ENCODE measurements at regions not wholly inside any gene's neighbourhood (a gene's known extent, or its start where the extent isn't known, plus 50 kb on each side); places are given as distances from the start of the nearest gene placed in this dataset.
A peak's percentile ranks its signal among the peaks of the same experiment; 100 is the strongest.

- H3F3A ChIP-seq (ENCODE audit: low read depth) = peaks cover 11% of the 10 kb centered on the region
- H3K4me2 ChIP-seq = peak overlapping the region; percentile 63
- H3K4me3 Mint-ChIP-seq = no peak overlapping the region
- no peak for DNase-seq (ENCODE audit: low spot score)
- H3K27ac ChIP-seq = no peak overlapping the region
- H3K79me2 ChIP-seq (ENCODE audit: low read depth) = no peaks in the 10 kb centered on the region
- H3K27me3 Mint-ChIP-seq (ENCODE audit: insufficient read depth, low read depth) = peaks cover 2% of the 10 kb centered on the region
- peaks cover 7% of the 10 kb centered on the region for H3K36me3 Mint-ChIP-seq
- no peak for TF ChIP-seq EZH2 (IDR thresholded peaks at IDR 0.05)
- TF ChIP-seq EZH2phosphoT487 (IDR thresholded peaks at IDR 0.05) = no peak
- no peak for TF ChIP-seq CTCF (IDR thresholded peaks at IDR 0.05)
- no peaks in the 10 kb centered on the region for H3K27me3 ChIP-seq
- H3K27ac Mint-ChIP-seq = no peak overlapping the region
- no peak overlapping the region for H3K9ac ChIP-seq
- H3K9me3 ChIP-seq (ENCODE audit: low read depth) = no peaks in the 10 kb centered on the region
- no peaks in the 10 kb centered on the region for H3K36me3 ChIP-seq
- H3K9me3 Mint-ChIP-seq = no peaks in the 10 kb centered on the region
- H4K20me1 ChIP-seq (ENCODE audit: low read depth) = no peaks in the 10 kb centered on the region
- peak overlapping the region; percentile 76 for H2AFZ ChIP-seq (replicated peaks)
- H3K4me3 ChIP-seq = peak overlapping the region; percentile 5
- H3K4me1 ChIP-seq = peaks cover 12% of the 10 kb centered on the region
- peaks cover 4% of the 10 kb centered on the region for H3K4me1 Mint-ChIP-seq
These were observed 113.1 kb upstream of the BLID start for GRCh38 chr11:122229078-122229477.

GRCh38 chr11:122226810-122227379, 110.9 kb upstream of the BLID start:
- no peak overlapping the region for H3K27ac ChIP-seq
- Mint-ChIP-seq H3K36me3 (peaks cover 11% of the 10 kb centered on the region), H3K27me3 (ENCODE audit: insufficient read depth, low read depth) (peaks cover 2% of the 10 kb centered on the region), H3K27ac (no peak overlapping the region), H3K4me3 (no peak overlapping the region), H3K9me3 (no peaks in the 10 kb centered on the region), H3K4me1 (peaks cover 3% of the 10 kb centered on the region)
- H3K9ac ChIP-seq = no peak overlapping the region
- H3K79me2 ChIP-seq (ENCODE audit: low read depth) = no peaks in the 10 kb centered on the region
- peaks cover 11% of the 10 kb centered on the region for H3F3A ChIP-seq (ENCODE audit: low read depth)
- H4K20me1 ChIP-seq (ENCODE audit: low read depth) = no peaks in the 10 kb centered on the region
- H3K36me3 ChIP-seq = no peaks in the 10 kb centered on the region
- H3K4me3 ChIP-seq = no peak overlapping the region
- H3K4me1 ChIP-seq = peaks cover 12% of the 10 kb centered on the region
- no peaks in the 10 kb centered on the region for H3K9me3 ChIP-seq (ENCODE audit: low read depth)
- TF ChIP-seq EZH2phosphoT487 (IDR thresholded peaks at IDR 0.05) = no peak
- no peak for TF ChIP-seq EZH2 (IDR thresholded peaks at IDR 0.05)
- TF ChIP-seq CTCF (IDR thresholded peaks at IDR 0.05) = no peak
- no peak overlapping the region for H3K4me2 ChIP-seq
- no peaks in the 10 kb centered on the region for H3K27me3 ChIP-seq
- H2AFZ ChIP-seq (replicated peaks) = no peak overlapping the region
- DNase-seq (ENCODE audit: low spot score) = no peak

DNA sequence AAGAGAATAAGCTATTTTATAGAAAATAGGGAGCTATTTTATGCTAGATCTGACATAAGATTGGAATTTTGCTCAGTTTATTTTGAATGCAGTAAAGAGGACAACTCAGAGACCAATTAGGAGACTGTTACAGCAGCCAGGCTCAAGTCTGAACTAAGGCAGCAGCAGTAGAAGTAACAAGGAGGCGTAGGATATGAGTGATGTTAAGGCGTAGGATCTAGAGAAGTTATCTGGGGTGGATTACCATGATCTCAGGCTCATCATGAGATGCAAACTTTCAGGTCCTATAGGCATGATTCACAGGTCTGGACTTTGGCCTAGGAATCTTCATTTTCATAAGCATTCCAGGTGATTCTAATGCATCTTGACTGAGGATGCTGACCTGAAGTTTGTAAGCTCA, 108.9 kb upstream of the BLID start:
- H3K36me3 Mint-ChIP-seq = peaks cover 19% of the 10 kb centered on the region
- no peak overlapping the region for H3K27ac ChIP-seq
- no peaks in the 10 kb centered on the region for H3K36me3 ChIP-seq
- H4K20me1 ChIP-seq (ENCODE audit: low read depth) = no peaks in the 10 kb centered on the region
- H3K4me3 Mint-ChIP-seq = no peak overlapping the region
- no peak overlapping the region for H3K4me2 ChIP-seq
- no peaks in the 10 kb centered on the region for H3K79me2 ChIP-seq (ENCODE audit: low read depth)
- H3K4me1 Mint-ChIP-seq = peaks cover 10% of the 10 kb centered on the region
- TF ChIP-seq EZH2phosphoT487 (IDR thresholded peaks at IDR 0.05) (no peak), EZH2 (IDR thresholded peaks at IDR 0.05) (no peak), CTCF (IDR thresholded peaks at IDR 0.05) (no peak)
- H3F3A ChIP-seq (ENCODE audit: low read depth) = peaks cover 11% of the 10 kb centered on the region
- no peak overlapping the region for H3K4me3 ChIP-seq
- no peak overlapping the region for H2AFZ ChIP-seq (replicated peaks)
- H3K27me3 ChIP-seq = no peaks in the 10 kb centered on the region
- H3K4me1 ChIP-seq = peaks cover 9% of the 10 kb centered on the region
- peaks cover 2% of the 10 kb centered on the region for H3K27me3 Mint-ChIP-seq (ENCODE audit: insufficient read depth, low read depth)
- no peak overlapping the region for H3K27ac Mint-ChIP-seq
- no peaks in the 10 kb centered on the region for H3K9me3 Mint-ChIP-seq
- H3K9ac ChIP-seq = no peak overlapping the region
- no peak for DNase-seq (ENCODE audit: low spot score)
- H3K9me3 ChIP-seq (ENCODE audit: low read depth) = no peaks in the 10 kb centered on the region
